ENCODE measurements at regions not wholly inside any gene's neighbourhood (a gene's known extent, or its start where the extent isn't known, plus 50 kb on each side); places are given as distances from the start of the nearest gene placed in this dataset.

DNA sequence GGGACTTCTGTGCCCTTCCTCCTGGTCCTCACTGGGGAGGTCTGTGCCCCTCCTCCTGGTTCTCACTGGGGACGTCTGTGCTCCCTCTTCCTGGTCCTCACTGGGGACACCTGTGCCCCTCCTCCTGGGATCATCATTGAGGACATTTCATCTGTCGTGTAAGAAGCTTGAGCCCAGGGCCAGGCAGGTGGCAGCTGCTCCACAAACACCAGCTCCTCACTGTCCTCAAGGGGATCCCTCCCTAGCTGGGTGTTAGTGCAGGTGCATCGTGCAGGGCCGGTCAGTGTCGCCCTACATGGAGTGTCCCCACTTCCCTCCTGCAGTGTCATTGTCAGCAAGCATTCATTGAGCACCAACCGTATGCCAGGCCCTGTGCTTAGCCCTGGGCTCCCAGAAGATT lies 312.7 kb downstream of the PTPRU start:
- DNase-seq = no peak

DNA sequence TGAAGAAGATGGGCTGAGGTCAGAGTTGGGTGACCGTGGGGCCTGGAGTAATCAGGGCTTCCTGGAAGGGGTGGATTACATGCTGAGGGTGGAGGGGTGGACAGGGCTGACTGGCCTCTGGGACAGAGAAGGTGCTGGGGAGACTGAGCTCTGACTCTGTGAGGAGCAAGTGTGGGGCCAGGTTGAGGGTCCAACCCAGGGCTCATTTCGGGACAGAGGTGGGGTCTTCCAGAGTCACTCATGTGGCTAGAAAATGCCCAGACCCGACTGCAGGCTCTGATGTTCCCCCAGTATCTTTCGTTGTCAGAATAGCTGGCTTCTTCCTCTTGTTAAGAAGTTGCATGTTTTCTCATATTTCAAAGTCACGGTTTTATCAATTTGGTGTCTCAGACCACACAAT lies 311.8 kb downstream of the PTPRU start:
- DNase-seq = no peak

GRCh38 chr1:29547300-29547699 lies 311.0 kb downstream of the PTPRU start:
- no peak for DNase-seq

- no peak for DNase-seq
These were observed 310.2 kb downstream of the PTPRU start for GRCh38 chr1:29546496-29546895.

DNA sequence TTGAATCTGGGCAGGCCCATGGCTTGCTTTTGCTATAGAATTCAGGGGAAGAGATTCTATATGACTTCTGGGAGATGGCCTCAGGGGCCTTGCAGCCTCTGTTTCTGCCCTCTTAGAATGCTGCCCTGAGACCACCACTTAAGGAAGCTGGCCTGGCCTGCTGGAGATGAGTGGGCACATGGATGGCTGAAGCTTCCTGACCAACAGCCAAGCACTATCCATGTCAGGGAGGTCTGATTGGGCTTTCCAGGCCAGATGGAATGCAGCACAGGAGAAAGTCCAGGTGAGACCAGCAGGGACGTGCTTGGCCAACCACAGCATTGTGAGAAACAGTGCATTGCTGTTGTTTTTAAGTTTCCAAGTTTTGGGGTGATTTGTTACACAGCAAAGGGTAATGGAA lies 308.1 kb downstream of the PTPRU start:
- no peak for DNase-seq

DNA sequence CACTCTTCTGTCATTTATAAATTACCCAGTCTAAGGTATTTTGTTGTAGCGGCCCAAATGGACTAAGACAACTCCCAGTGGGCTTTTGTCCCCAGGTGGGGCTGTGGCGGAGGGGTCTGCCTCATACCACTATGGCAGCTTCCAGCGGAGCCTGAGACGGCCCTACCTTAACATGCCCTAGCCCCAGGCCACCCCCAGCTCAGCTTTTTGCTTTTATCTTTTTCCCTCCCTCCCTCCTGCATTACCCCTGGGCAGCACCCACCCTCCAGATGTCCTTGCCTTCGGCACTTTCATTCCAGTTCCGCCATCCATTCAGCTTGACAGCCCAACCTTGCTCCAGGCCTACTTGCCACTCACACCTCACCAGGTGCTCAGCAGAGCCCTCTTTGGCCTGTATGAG lies 307.3 kb downstream of the PTPRU start:
- DNase-seq = no peak

DNA sequence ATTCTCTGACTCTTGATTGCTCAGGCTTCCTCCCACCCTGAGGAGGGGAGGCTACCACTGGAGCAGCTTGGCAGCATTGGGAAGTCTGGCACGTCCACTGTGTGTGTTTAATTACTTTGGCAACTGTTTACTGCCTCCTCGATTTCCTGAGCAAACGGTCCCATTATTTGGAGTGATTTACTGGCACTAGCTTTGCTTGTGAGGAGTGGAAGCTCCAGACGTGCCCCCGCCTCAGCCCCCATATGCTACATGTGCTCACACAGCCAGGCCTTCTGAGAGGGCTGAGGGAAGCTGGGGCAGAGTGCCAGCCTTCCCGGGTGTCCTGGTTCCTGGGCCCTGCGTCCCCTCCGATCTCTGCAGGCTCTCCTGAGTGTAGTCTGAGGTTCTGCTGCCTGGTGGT lies 306.2 kb downstream of the PTPRU start:
- DNase-seq = no peak

GRCh38 chr1:29541631-29542030 lies 305.3 kb downstream of the PTPRU start:
- no peak for DNase-seq

- no peak for DNase-seq
These were observed 304.6 kb downstream of the PTPRU start for GRCh38 chr1:29540801-29541357.

DNA sequence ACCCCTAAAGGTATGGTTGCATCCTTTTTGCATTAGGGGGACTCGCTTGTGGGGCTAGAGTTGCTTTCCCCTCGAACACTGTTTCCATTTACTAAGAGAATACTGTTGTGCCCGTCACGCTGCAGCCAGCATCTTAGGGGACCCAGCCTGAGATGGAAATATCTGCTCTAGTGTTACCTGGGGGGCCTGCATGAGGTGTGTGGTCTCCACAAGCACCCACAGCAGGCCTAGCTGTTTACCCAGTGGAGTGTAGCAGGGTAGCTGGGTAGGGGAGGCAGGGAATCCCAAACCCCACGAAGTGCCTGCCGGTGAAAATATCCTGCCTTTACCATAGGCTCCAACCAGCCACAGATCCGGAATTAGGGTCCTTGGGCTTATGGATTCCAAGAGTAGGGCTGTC lies 303.6 kb downstream of the PTPRU start:
- DNase-seq = no peak

- DNase-seq = no peak
These were observed 302.3 kb downstream of the PTPRU start for GRCh38 chr1:29538586-29538985.

- DNase-seq = no peak
These were observed 296.4 kb downstream of the PTPRU start for GRCh38 chr1:29532751-29533150.

GRCh38 chr1:29532285-29532684 lies 296.0 kb downstream of the PTPRU start:
- DNase-seq = no peak

DNA sequence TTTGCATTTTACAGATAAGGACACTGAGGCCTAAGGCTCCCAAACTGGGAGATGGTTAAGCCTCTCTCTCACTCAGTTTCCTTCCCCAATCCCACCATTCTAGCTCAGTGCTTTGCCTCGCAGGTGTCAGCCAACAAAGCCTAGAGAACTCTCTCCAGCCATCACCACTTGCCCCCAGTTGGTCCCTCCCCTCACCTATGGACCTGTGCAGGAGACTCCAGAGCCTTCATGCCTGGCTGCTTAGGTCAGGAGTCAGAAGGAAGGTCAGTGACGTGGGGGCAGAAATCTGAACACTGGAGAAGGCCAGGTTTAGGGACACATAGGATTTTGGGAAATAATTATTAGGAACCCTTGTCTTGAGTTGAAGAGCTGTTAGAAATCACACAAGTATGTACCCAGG lies 295.3 kb downstream of the PTPRU start:
- DNase-seq = no peak

GRCh38 chr1:29529677-29530278 lies 293.5 kb downstream of the PTPRU start:
- DNase-seq = no peak

DNA sequence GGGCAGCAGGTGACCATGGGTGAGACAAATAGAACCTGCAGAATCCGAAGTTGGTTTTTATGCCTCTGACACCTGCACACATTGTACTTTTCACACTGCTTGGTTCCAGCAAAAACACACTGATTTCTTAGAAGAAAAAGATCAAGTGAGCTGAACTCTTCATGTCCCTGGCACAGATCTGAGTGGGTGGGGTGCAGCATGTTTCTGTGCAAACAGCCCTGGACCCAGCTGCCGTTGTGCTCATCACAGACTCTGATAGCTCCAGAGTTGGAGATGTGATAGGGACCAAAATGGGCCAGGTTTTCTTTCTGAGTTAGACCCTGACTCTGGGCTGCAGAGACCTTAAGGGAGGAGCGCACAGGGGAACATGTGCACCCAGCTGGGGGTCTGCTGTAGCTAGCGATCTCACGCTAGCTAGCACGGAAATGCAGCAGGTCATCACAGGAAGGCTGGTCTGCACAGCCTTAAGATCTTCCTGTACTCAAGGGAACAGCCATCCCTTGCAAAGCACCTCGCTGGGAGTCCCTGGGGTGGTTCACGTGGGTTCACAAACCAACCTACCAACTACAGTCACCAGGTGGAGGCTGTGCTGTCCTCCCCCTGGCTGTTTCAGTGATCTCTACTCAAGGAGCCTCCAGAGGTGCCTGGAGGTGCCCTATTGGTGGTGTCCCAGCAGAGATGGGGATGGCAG lies 291.1 kb downstream of the PTPRU start:
- no peak for DNase-seq

- no peak for DNase-seq
These were observed 289.6 kb downstream of the PTPRU start for GRCh38 chr1:29525941-29526340.

GRCh38 chr1:29524285-29525065 lies 288.2 kb downstream of the PTPRU start:
- no peak for DNase-seq

DNA sequence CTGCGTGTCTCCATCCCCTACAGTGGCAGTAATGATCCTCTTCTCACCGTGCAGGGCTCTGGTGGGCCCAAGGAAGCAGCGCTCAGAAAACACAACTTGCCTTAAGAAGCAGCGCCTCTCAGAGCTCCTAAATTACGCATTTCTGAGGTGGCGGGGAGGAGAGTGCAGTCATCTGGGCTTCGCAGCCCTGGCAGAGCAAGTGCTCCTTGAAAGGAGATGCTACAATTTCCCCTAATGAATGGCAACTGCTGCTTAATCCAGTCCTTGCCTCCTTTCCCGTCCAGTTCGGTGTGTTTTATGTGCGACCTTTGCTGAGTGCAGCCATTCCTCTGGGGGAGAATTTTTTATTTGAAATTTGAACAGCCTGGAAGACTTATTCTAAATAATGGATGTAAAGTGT lies 287.3 kb downstream of the PTPRU start:
- no peak for DNase-seq

DNA sequence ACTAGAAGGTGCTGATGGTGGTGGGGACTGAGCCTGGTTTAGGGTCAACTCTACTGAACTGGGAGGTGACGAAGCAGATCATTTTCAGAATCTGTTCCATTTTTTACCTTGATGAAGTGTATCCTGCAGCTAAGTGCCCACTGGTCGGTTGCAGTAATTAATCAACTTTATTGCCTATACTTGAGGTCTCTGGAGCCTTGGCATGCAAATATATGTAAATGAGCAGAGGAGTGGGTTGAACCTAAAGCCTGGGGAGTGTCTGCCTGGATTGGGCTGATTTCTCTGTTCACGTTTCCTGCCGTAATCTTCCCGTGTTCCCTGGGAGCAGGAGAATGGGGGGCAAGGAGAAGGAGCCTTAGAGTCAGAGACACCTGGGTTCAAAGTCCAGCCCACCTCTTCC lies 286.8 kb downstream of the PTPRU start:
- no peak for DNase-seq

- no peak for DNase-seq
These were observed 285.7 kb downstream of the PTPRU start for GRCh38 chr1:29521811-29522580.

DNA sequence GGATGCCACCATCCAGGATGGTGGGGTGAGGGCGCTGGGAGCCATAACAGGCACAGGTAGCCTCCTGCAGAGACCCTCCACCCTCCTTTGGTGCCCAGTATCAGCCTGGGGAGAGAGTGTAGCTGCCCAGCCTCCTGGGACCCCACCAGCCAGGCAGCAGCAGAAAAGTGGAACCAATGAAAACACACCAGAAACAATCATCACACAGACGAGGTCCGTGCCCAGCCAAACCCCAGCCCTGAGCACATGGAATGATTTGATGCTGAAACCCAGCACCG lies 285.1 kb downstream of the PTPRU start:
- no peak for DNase-seq
